IMR-90 (cell line): ENCODE measurements at regions not wholly inside any gene's neighbourhood (a gene's known extent, or its start where the extent isn't known, plus 50 kb on each side); places are given as distances from the start of the nearest gene placed in this dataset.

Source experiments
- ATAC-seq: fragments of 200-7000 bp; cut with Tn5 transposase; 2 replicates; pipeline ENCODE4 v1.9.1; 2020; ENCODE audit warnings: low read depth, mild to moderate bottlenecking, moderate library complexity
- BruUV-seq: library from RNA; stranded (reverse); fragments of 400-500 nt; replicated peaks from 2 replicates; lab custom pipeline; 2021; lab: Mats Ljungman, UMichigan
- CTCF ChIA-PET: fragments of 300-600 bp; formaldehyde crosslinking; extraction: SDS; loops from one replicate; lab custom pipeline; 2021; ENCODE audit warnings: antibody characterized with exemption; lab: Yijun Ruan, JAX
- POLR2A ChIA-PET: fragments of 300-600 bp; sonication (Branson Sonifier 250); formaldehyde crosslinking; loops from one replicate; lab custom pipeline; 2022; ENCODE audit warnings: antibody characterized with exemption; ENCODE audit not compliant: unreplicated experiment; lab: Charles Lee
- DNase-seq: peaks from one replicate; pipeline ENCODE4 v3.0.0; 2013
- H2AFZ ChIP-seq: replicated peaks from 2 replicates; pipeline ENCODE3; 2013; ENCODE audit warnings: low read length, mild to moderate bottlenecking; ENCODE audit not compliant: poor library complexity
- H2AK5ac ChIP-seq: 2 replicates; pipeline ENCODE4 v1.6.1; 2013; ENCODE audit warnings: low read depth, low read length, inconsistent platforms
- H2AK9ac ChIP-seq: replicated peaks from 2 replicates; pipeline ENCODE3; 2013; ENCODE audit warnings: mild to moderate bottlenecking, low read depth, low read length, moderate library complexity; ENCODE audit not compliant: poor library complexity
- H2BK120ac ChIP-seq: 2 replicates; pipeline ENCODE4 v1.6.1; 2013; ENCODE audit warnings: low read depth, low read length, inconsistent platforms
- H2BK15ac ChIP-seq: 3 replicates; pipeline ENCODE4 v1.6.1; 2013; ENCODE audit warnings: low read depth, low read length, inconsistent platforms
- H2BK20ac ChIP-seq: 2 replicates; pipeline ENCODE4 v1.6.1; 2013; ENCODE audit warnings: low read depth, mild to moderate bottlenecking, inconsistent platforms, low read length, moderate library complexity
- H2BK5ac ChIP-seq: 2 replicates; pipeline ENCODE4 v1.6.1; 2013; ENCODE audit warnings: mild to moderate bottlenecking, low read depth, low read length, inconsistent platforms; ENCODE audit not compliant: poor library complexity, severe bottlenecking
- H3K14ac ChIP-seq: replicated peaks from 2 replicates; pipeline ENCODE4 v1.6.1; 2013; ENCODE audit warnings: low read depth, low read length, inconsistent platforms
- H3K18ac ChIP-seq: 2 replicates; pipeline ENCODE4 v1.6.1; 2013; ENCODE audit warnings: low read depth, low read length, control low read depth
- H3K23ac ChIP-seq: 2 replicates; pipeline ENCODE4 v1.6.1; 2013; ENCODE audit warnings: low read depth, low read length, inconsistent platforms
- H3K27ac ChIP-seq: 2 replicates; pipeline ENCODE4 v1.5.1; 2013; ENCODE audit warnings: mild to moderate bottlenecking, control low read depth, low read length; ENCODE audit not compliant: insufficient read depth
- H3K27me3 ChIP-seq: 2 replicates; pipeline ENCODE4 v1.6.1; 2013; ENCODE audit warnings: low read length; ENCODE audit not compliant: control insufficient read depth, insufficient read depth
- H3K36me3 ChIP-seq: 2 replicates; pipeline ENCODE4 v1.6.1; 2013; ENCODE audit warnings: low read length, mixed read lengths; ENCODE audit not compliant: control insufficient read depth, insufficient read depth
- H3K4ac ChIP-seq: 2 replicates; pipeline ENCODE4 v1.6.1; 2013; ENCODE audit warnings: low read depth, low read length, inconsistent platforms
- H3K4me1 ChIP-seq: 2 replicates; pipeline ENCODE4 v1.6.1; 2013; ENCODE audit warnings: low read length, mixed read lengths; ENCODE audit not compliant: control insufficient read depth, insufficient read depth
- H3K4me2 ChIP-seq: 2 replicates; pipeline ENCODE4 v1.6.1; 2013; ENCODE audit warnings: low read depth, mild to moderate bottlenecking, control low read depth, low read length, moderate library complexity
- H3K4me3 ChIP-seq: 2 replicates; pipeline ENCODE4 v1.5.1; 2013; ENCODE audit warnings: low read depth, mild to moderate bottlenecking, control low read depth, low read length, moderate library complexity; ENCODE audit not compliant: insufficient read depth
- H3K56ac ChIP-seq: 2 replicates; pipeline ENCODE4 v1.6.1; 2013; ENCODE audit warnings: low read length, inconsistent platforms; ENCODE audit not compliant: insufficient read depth; ENCODE audit errors: extremely low read depth
- H3K79me1 ChIP-seq, 2 experiments: 2 replicates each; pipeline ENCODE4 v1.6.1; 2013; ENCODE audit warnings: low read length in 2 of 2, inconsistent platforms in 1 of 2, low read depth in 1 of 2
- H3K9ac ChIP-seq: 2 replicates; pipeline ENCODE4 v1.6.1; 2013; ENCODE audit warnings: low read depth, low read length, control low read depth
- H3K9me1 ChIP-seq: 2 replicates; pipeline ENCODE4 v1.6.1; 2013; ENCODE audit warnings: low read length, inconsistent platforms; ENCODE audit not compliant: insufficient read depth
- H3K9me3 ChIP-seq: 2 replicates; pipeline ENCODE4 v1.6.1; 2013; ENCODE audit warnings: low read length; ENCODE audit not compliant: control insufficient read depth, insufficient read depth
- H4K20me1 ChIP-seq: 2 replicates; pipeline ENCODE4 v1.6.1; 2013; ENCODE audit warnings: low read length, inconsistent platforms; ENCODE audit not compliant: insufficient read depth
- H4K5ac ChIP-seq: 2 replicates; pipeline ENCODE4 v1.6.1; 2013; ENCODE audit warnings: mild to moderate bottlenecking, low read depth, low read length, control low read depth
- H4K8ac ChIP-seq, 2 experiments: 2 replicates each; pipeline ENCODE4 v1.6.1; 2013; ENCODE audit warnings: low read depth in 2 of 2, low read length in 2 of 2, control low read depth in 1 of 2, inconsistent platforms in 1 of 2
- H4K91ac ChIP-seq: 2 replicates; pipeline ENCODE4 v1.6.1; 2013; ENCODE audit warnings: low read depth, low read length, inconsistent platforms; ENCODE audit not compliant: insufficient read depth
- CEBPB ChIP-seq: IDR thresholded peaks from 2 replicates; pipeline ENCODE4 v1.6.1; 2012; ENCODE audit warnings: low read depth, low read length, improper control_type of control experiment
- CHD1 ChIP-seq: IDR thresholded peaks from 2 replicates; pipeline ENCODE4 v1.6.1; 2012; ENCODE audit warnings: low read depth, low read length, improper control_type of control experiment
- CTCF ChIP-seq: conservative IDR thresholded peaks from 2 replicates; pipeline ENCODE4 v1.5.1; 2012; ENCODE audit warnings: mild to moderate bottlenecking, low read depth, low read length, improper control_type of control experiment
- ELK1 ChIP-seq: fragments of 150-350 bp; IDR thresholded peaks from 2 replicates; pipeline ENCODE4 v1.6.1; 2016; ENCODE audit warnings: low read depth, mild to moderate bottlenecking, low read length, moderate library complexity, borderline replicate concordance
- FOS ChIP-seq: fragments of 150-350 bp; IDR thresholded peaks from 2 replicates; pipeline ENCODE4 v1.6.1; 2016; ENCODE audit warnings: low read depth, low read length
- MAFK ChIP-seq: IDR thresholded peaks from 2 replicates; pipeline ENCODE4 v1.6.1; 2012; ENCODE audit warnings: low read depth, low read length, improper control_type of control experiment
- MAZ ChIP-seq: IDR thresholded peaks from 2 replicates; pipeline ENCODE4 v1.6.1; 2012; ENCODE audit warnings: low read depth, mild to moderate bottlenecking, low read length, improper control_type of control experiment, moderate library complexity, borderline replicate concordance
- MXI1 ChIP-seq: IDR thresholded peaks from 2 replicates; pipeline ENCODE4 v1.6.1; 2012; ENCODE audit warnings: low read depth, mild to moderate bottlenecking, low read length, moderate library complexity, borderline replicate concordance
- NFE2L2 ChIP-seq: fragments of 150-350 bp; IDR thresholded peaks from 2 replicates; pipeline ENCODE4 v1.6.1; 2016; ENCODE audit warnings: low read depth, mild to moderate bottlenecking, low read length
- POLR2A ChIP-seq: IDR thresholded peaks from 2 replicates; pipeline ENCODE4 v1.6.1; 2012; ENCODE audit warnings: mild to moderate bottlenecking, low read depth, low read length
- RAD21 ChIP-seq: IDR thresholded peaks from 2 replicates; pipeline ENCODE4 v1.6.1; 2012; ENCODE audit warnings: low read length, improper control_type of control experiment
- RCOR1 ChIP-seq: IDR thresholded peaks from 2 replicates; pipeline ENCODE4 v1.6.1; 2012; ENCODE audit warnings: mild to moderate bottlenecking, low read length, improper control_type of control experiment; ENCODE audit not compliant: insufficient replicate concordance
- RFX5 ChIP-seq: IDR thresholded peaks from 2 replicates; pipeline ENCODE4 v1.8.0; 2012; ENCODE audit warnings: low read depth, mild to moderate bottlenecking, low read length, moderate library complexity
- SMC3 ChIP-seq: fragments of 150-350 bp; IDR thresholded peaks from 2 replicates; pipeline ENCODE4 v1.6.1; 2016; ENCODE audit warnings: low read depth, mild to moderate bottlenecking, antibody characterized with exemption, low read length, moderate library complexity
- USF2 ChIP-seq: fragments of 150-350 bp; IDR thresholded peaks from 2 replicates; pipeline ENCODE4 v1.6.1; 2017; ENCODE audit warnings: mild to moderate bottlenecking, antibody characterized with exemption, low read length, low read depth
- WGBS, 2 experiments: methylation state at CpG; one replicate each; pipeline versions ENCODE4 v1.1.5 to v1.1.7; 2013; ENCODE audit warnings: missing lambda C conversion rate in 2 of 2; ENCODE audit not compliant: insufficient read length in 1 of 2; ENCODE audit errors: extremely low coverage in 2 of 2; 5-methylcytosine and 5-hydroxymethylcytosine counted together
- dilution Hi-C: fragments of 300-500 bp; cut with HindIII; formaldehyde crosslinking; loops from one replicate; pipeline ENCODE4 v1.14.3; 2018; ENCODE audit warnings: low sequenced_read_pairs; ENCODE audit not compliant: unreplicated experiment
- in situ Hi-C: fragments of 300-500 bp; cut with MboI; formaldehyde crosslinking; loops from 3 replicates; pipeline ENCODE4 v1.14.3; 2019; ENCODE audit warnings: low sequenced_read_pairs, inconsistent platforms, mixed read lengths
- intact Hi-C: fragments of 100-400 bp; cut with micrococcal nuclease; formaldehyde crosslinking; loops from 2 replicates; pipeline ENCODE4 v1.10.0; 2022

- no peak overlapping the region for H3K4me2 ChIP-seq
- no peak for DNase-seq
- H3K36me3 ChIP-seq, result no peaks in the 10 kb centered on the region
- H3K56ac ChIP-seq, result no peak overlapping the region
- no peak overlapping the region for H2BK15ac ChIP-seq
- no peak for ATAC-seq
- no peak overlapping the region for H2AK5ac ChIP-seq
- no peak overlapping the region for H3K9ac ChIP-seq
- dilution Hi-C loops, result no loop called here
- in situ Hi-C loops, result no loop called here
- H3K9me1 ChIP-seq, result no peaks in the 10 kb centered on the region
- TF ChIP-seq SMC3 (no peak), FOS (no peak), RFX5 (no peak), POLR2A (no peak), MAZ (no peak), CEBPB (no peak), MAFK (no peak), ELK1 (no peak), NFE2L2 (no peak), RAD21 (no peak), USF2 (no peak), RCOR1 (no peak), CHD1 (no peak), CTCF (no peak), MXI1 (no peak)
- H3K27me3 ChIP-seq, result peaks cover 1% of the 10 kb centered on the region; the same call in 1 of the 2 replicates
- POLR2A ChIA-PET, result no interaction called here
- H2BK20ac ChIP-seq, result no peak overlapping the region
- H3K4me3 ChIP-seq, result no peak overlapping the region
- no peak overlapping the region for H4K8ac ChIP-seq
- intact Hi-C loops, result no loop called here
- no TSS peak for BruUV-seq
- no peak overlapping the region for H3K27ac ChIP-seq
- no peak overlapping the region for H2AK9ac ChIP-seq
- no peak overlapping the region for H3K14ac ChIP-seq
- no peak overlapping the region for H3K18ac ChIP-seq
- H2BK5ac ChIP-seq, result no peak overlapping the region
- peaks cover 4% of the 10 kb centered on the region for H3K9me3 ChIP-seq
- CTCF ChIA-PET, result no interaction called here
- no peak overlapping the region for H2BK120ac ChIP-seq
- H2AFZ ChIP-seq, result no peak overlapping the region
- H3K23ac ChIP-seq, result no peak overlapping the region
- H4K20me1 ChIP-seq, result no peaks in the 10 kb centered on the region
- no peak overlapping the region for H4K5ac ChIP-seq
- no peak overlapping the region for H4K91ac ChIP-seq
- WGBS, 2 experiments, result 67% methylated on average over 1 of the region's 12 CpGs; no CpG with 5 or more reads in 1 of the 2 experiments
- H3K4ac ChIP-seq, result no peak overlapping the region
- H3K4me1 ChIP-seq, result no peaks in the 10 kb centered on the region
- no peaks in the 10 kb centered on the region for H3K79me1 ChIP-seq
Measured at GRCh38 chr10:133007360-133007858, 65.0 kb upstream of the CFAP46 start.
